HG03575 (cell line): ENCODE measurements at regions not wholly inside any gene's neighbourhood (a gene's known extent, or its start where the extent isn't known, plus 50 kb on each side); places are given as distances from the start of the nearest gene placed in this dataset.

ENCODE experiments used
- ATAC-seq: cut with Tn5 transposase; IDR thresholded peaks from one replicate; pipeline ENCODE4 v1.9.1; 2021; ENCODE audit not compliant: unreplicated experiment, insufficient number of reproducible peaks, low FRiP score; ENCODE audit errors: extremely low read depth

GRCh38 chr5:110167384-110167783 lies 477.7 kb downstream of the MAN2A1 start:
- ATAC-seq: no peak

GRCh38 chr5:110169461-110169860 lies 479.7 kb downstream of the MAN2A1 start:
- no peak for ATAC-seq

GRCh38 chr5:110177729-110178128 lies 488.0 kb downstream of the MAN2A1 start:
- ATAC-seq: no peak

GRCh38 chr5:110179321-110179720 lies 489.6 kb downstream of the MAN2A1 start:
- ATAC-seq: no peak

GRCh38 chr5:110194191-110194590 lies 504.5 kb downstream of the MAN2A1 start:
- ATAC-seq: no peak

GRCh38 chr5:110195288-110195687 lies 505.6 kb downstream of the MAN2A1 start:
- ATAC-seq: no peak

GRCh38 chr5:110201791-110202190 lies 512.1 kb downstream of the MAN2A1 start:
- no peak for ATAC-seq

- ATAC-seq: no peak
Measured at GRCh38 chr5:110203661-110204060, 513.9 kb downstream of the MAN2A1 start.

GRCh38 chr5:110209401-110209800 lies 517.1 kb downstream of the TMEM232 start:
- no peak for ATAC-seq

- no peak for ATAC-seq
Measured at GRCh38 chr5:110218981-110219380, 507.5 kb downstream of the TMEM232 start.

GRCh38 chr5:110219769-110220168 lies 506.7 kb downstream of the TMEM232 start:
- no peak for ATAC-seq

- no peak for ATAC-seq
Measured at GRCh38 chr5:110221036-110221435, 505.4 kb downstream of the TMEM232 start.

GRCh38 chr5:110224050-110224449 lies 502.4 kb downstream of the TMEM232 start:
- ATAC-seq: no peak

GRCh38 chr5:110225949-110226348 lies 500.5 kb downstream of the TMEM232 start:
- ATAC-seq: no peak

GRCh38 chr5:110239786-110240185 lies 486.7 kb downstream of the TMEM232 start:
- no peak for ATAC-seq

GRCh38 chr5:110242950-110243349 lies 483.5 kb downstream of the TMEM232 start:
- no peak for ATAC-seq

GRCh38 chr5:110248921-110249320 lies 477.6 kb downstream of the TMEM232 start:
- ATAC-seq: no peak

GRCh38 chr5:110250355-110250754 lies 476.1 kb downstream of the TMEM232 start:
- ATAC-seq: no peak

GRCh38 chr5:110250755-110251154 lies 475.7 kb downstream of the TMEM232 start:
- no peak for ATAC-seq

GRCh38 chr5:110251366-110251765 lies 475.1 kb downstream of the TMEM232 start:
- no peak for ATAC-seq

GRCh38 chr5:110255194-110255593 lies 471.3 kb downstream of the TMEM232 start:
- no peak for ATAC-seq

- ATAC-seq: no peak
Measured at GRCh38 chr5:110256298-110256697, 470.2 kb downstream of the TMEM232 start.
